GM18909 (cell line): ENCODE measurements at regions not wholly inside any gene's neighbourhood (a gene's known extent, or its start where the extent isn't known, plus 50 kb on each side); places are given as distances from the start of the nearest gene placed in this dataset.
A peak's percentile ranks its signal among the peaks of the same experiment; 100 is the strongest.

Experiments used
- ATAC-seq: cut with Tn5 transposase; IDR thresholded peaks from one replicate; pipeline ENCODE4 v1.9.1; 2021; ENCODE audit warnings: mild to moderate bottlenecking; ENCODE audit not compliant: unreplicated experiment, poor library complexity

GRCh38 chrX:40459571-40460158, 121.1 kb upstream of the ATP6AP2 start:
- ATAC-seq, result no peak

DNA sequence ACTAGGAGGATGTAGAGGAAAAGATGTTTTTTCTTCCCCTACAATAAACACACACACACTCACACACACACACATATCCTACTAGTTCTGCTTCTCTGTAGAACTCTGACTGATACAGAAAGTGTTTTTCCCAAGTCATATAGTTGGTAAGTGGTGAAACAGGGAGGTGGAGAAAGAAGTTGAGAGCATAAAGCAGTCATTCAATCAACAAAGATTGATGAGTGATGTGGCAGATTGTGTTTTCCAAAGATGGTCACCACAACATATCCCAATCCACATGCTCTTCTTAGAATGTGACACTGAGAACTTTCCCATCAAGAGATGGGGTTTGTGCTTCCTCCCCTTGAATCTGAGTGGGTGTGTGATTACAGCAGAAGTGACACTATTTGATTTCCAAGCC, 123.4 kb upstream of the ATP6AP2 start:
- ATAC-seq, result no peak

DNA sequence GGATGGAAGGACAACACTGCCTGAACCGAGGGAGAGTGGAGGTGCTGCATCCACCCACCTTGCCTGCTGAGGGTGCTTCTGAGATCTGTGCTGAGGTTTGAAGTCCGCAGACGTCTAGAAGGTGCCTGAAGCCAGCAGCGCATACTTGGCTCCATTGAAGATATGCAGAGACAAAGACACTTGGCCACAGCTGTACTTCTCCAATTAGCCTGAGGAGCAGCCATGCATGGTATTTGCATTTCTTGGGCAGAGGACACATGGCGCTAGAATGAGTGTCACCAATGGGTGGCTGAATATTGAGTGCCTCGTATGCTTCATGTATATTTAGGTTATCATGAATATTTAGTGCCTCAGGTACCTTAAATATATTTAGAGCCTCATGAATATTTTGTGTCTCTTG, 128.7 kb upstream of the ATP6AP2 start:
- ATAC-seq, result no peak

GRCh38 chrX:40449956-40450706, 130.6 kb upstream of the ATP6AP2 start:
- ATAC-seq, result no peak

DNA sequence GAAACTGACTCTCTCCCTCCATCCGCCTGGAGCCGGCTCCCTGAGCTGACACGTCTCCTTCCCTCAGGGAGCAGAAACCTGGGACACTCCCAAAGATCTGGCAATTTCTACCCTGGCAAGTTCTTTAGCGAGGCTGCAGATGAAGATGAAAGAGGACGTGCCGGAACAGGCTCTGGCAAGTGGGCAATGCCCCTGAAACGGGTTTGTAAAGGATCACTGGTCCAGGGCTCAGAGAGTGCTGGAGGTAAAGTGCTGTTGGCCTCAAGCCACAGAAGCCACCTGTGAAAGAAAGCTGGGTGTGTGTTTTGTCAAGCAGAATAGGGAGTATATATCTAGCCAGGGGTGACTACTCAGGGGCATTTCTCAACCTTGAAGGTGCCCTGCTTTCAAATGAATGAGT, 131.4 kb upstream of the ATP6AP2 start:
- ATAC-seq, result no peak

GRCh38 chrX:40448793-40449192, 132.0 kb upstream of the ATP6AP2 start:
- no peak for ATAC-seq

GRCh38 chrX:40446921-40447320, 133.8 kb upstream of the ATP6AP2 start:
- ATAC-seq, result no peak

DNA sequence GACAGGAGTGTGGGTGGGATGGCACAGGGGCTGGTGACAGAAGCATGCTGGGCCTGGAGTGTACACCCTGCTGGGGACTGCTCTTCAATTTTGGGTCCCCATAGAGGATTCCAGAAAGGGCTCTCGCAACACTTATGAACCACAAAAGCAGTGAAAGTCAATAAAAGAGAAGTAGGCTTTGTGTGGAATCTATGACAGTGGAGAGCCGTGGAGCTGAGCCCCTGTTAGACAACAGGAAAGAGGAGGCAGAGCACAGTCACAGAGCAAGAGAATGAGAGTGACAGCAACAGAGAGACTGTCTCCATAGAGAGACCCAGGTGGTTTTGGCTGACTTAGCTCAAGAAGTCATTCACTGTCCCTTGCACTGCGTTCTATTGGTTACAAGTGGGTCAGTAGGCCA, 135.1 kb upstream of the ATP6AP2 start:
- ATAC-seq, result no peak

GRCh38 chrX:40444798-40445496, 135.8 kb upstream of the ATP6AP2 start:
- ATAC-seq, result no peak

DNA sequence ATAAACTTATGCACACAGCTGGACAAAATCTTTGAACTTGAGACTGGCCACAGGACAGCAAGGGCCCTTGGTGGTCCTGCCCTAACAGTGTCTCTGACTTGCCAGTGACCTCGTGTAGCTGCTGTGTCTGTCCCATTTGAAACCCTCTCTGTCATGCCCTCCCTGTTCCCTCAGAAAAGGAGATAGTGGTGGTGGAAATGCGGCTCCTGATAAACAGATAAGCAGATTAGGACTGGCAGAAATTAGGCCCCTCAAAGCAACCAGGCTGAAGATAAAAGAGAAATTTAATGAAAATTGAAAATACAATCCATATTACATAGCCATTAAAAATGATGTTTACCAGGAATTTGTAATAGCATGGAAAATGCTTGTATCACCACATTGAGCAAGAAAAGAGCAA, 136.6 kb upstream of the ATP6AP2 start:
- ATAC-seq, result no peak

- no peak for ATAC-seq
Observed at GRCh38 chrX:40440866-40441265, 139.9 kb upstream of the ATP6AP2 start.

GRCh38 chrX:40439625-40440532, 140.9 kb upstream of the ATP6AP2 start:
- ATAC-seq, result no peak

GRCh38 chrX:40437348-40437747, 143.4 kb upstream of the ATP6AP2 start:
- ATAC-seq, result no peak

DNA sequence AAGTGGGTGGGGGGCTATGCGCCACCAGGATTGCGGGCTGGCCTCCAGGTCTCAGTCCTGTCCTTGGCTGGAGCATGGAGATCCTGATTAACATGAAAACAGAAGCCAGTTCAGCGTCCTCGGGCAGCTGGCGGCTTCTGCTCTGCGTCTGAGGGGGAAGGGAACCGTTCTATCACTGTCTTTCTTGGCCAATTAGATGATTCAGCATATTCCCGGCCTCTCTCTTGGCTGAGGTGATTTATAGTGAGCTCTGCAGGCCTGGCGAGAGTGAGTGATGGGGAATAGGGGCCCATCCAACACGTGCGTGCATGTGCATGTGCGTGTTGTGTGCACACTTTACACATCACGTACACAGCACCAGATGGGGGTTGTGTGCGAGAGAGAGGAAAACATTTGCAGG, 145.8 kb upstream of the ATP6AP2 start:
- no peak for ATAC-seq

- no peak for ATAC-seq
Observed at GRCh38 chrX:40434443-40434842, 146.3 kb upstream of the ATP6AP2 start.

DNA sequence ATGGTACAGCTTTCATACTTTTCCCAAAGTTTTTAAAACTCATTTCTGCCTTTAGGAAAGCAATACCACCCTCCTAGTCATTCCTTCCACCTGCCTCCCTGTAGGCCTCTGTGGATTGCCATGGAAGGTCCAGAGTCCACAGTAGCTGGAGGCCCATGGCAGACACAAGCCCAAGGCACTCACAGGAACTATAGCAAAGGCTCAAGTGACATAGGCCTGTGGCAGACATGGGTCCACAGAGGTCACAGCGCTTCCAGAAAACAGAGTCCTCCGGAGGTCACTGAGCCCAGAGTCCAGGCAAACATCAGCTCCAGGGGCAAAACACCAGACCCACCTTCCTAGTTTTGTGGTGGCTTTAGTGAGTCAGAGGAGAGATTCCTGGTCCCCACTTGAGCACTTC, 147.6 kb upstream of the ATP6AP2 start:
- ATAC-seq, result no peak

GRCh38 chrX:40424259-40424658, 156.5 kb upstream of the ATP6AP2 start:
- ATAC-seq, result no peak

DNA sequence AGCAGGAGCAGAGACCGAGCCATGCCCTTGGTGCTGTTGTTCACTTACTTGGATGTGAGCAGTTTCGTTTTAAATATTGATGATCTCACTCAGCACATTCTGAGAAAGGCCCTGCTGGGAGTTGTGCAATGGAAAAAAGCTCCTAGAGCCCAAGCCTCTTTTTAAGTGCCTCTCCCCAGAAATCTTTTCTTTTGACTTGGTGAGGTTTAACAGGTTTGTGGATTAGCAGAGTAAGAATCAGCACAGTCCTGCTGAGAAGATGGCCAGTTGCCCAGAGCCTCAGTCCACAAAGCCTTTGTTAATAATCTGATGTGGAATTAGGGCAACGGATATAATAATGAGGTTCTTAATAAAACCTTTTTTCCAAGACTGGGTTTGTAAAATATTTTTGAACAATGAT, 157.5 kb upstream of the ATP6AP2 start:
- no peak for ATAC-seq

DNA sequence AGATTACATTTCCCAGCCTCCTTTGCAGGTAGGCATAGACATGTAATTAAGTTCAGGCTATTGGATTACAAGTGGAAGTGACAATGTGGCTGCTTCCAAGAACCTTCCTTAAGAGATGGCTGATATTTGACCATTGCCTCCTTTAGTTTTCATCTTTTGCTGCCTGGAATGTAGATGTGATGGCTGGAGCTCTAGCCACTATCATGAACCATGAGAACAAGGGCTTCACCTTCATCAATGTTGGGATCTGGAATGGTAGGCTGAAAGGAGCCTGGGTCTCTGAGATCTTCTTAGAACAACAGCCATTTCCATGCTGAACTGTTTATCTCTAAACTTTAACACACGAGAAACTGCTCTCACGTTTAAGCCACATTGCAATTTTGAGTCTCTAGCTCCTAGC, 158.7 kb upstream of the ATP6AP2 start:
- no peak for ATAC-seq

DNA sequence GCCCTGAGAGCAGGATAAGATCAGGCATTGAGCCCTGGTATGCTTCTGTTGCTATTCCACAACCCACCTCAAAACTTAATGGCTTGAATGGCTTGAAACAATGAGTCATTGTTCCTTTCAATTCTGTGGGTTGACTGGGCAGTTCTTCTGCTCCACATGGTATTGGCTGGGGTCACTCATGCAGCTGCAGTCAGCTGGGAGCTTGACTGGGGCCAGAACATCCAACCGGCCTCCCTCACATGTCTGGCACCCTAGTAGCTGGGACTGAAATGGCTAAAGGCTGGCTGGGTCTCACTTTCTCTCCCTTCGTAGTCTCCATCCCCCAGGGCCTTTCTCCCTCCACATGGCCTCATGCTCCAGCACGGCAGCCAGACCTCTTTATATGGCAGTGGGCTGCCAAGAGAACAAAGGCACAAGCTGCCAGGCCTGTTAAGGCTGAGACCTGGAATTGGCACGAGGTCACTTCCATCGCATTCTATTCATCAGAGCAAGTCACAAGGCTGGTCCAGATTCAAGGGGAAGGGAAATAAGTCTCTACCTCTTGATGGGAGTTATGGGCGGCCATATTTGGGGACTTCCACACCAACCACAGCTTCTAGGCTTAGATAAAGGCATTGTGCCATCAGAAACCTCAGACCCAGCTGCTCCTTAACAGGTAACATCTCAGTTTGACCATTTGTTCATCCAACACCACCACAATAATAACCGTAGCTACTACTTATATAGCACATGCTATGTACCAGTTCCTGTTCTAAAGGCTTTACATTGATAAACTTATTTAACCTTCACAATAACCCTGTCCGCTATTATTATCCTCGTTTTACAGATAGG, 159.7 kb upstream of the ATP6AP2 start:
- ATAC-seq, result peak; percentile 59
